ENCODE measurements at regions not wholly inside any gene's neighbourhood (a gene's known extent, or its start where the extent isn't known, plus 50 kb on each side); places are given as distances from the start of the nearest gene placed in this dataset.

GRCh38 chrX:5752831-5753230, 475.8 kb downstream of the NLGN4X start:
- no peak overlapping the region for H3K4me3 ChIP-seq (ENCODE audit: low read depth, low read length)
- TF ChIP-seq, protein P1, sequence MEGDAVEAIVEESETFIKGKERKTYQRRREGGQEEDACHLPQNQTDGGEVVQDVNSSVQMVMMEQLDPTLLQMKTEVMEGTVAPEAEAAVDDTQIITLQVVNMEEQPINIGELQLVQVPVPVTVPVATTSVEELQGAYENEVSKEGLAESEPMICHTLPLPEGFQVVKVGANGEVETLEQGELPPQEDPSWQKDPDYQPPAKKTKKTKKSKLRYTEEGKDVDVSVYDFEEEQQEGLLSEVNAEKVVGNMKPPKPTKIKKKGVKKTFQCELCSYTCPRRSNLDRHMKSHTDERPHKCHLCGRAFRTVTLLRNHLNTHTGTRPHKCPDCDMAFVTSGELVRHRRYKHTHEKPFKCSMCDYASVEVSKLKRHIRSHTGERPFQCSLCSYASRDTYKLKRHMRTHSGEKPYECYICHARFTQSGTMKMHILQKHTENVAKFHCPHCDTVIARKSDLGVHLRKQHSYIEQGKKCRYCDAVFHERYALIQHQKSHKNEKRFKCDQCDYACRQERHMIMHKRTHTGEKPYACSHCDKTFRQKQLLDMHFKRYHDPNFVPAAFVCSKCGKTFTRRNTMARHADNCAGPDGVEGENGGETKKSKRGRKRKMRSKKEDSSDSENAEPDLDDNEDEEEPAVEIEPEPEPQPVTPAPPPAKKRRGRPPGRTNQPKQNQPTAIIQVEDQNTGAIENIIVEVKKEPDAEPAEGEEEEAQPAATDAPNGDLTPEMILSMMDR (conservative IDR thresholded peaks at IDR 0.05; ENCODE audit: low read depth, low read length): no peak
- no peak for DNase-seq (ENCODE audit: low read depth)

DNA sequence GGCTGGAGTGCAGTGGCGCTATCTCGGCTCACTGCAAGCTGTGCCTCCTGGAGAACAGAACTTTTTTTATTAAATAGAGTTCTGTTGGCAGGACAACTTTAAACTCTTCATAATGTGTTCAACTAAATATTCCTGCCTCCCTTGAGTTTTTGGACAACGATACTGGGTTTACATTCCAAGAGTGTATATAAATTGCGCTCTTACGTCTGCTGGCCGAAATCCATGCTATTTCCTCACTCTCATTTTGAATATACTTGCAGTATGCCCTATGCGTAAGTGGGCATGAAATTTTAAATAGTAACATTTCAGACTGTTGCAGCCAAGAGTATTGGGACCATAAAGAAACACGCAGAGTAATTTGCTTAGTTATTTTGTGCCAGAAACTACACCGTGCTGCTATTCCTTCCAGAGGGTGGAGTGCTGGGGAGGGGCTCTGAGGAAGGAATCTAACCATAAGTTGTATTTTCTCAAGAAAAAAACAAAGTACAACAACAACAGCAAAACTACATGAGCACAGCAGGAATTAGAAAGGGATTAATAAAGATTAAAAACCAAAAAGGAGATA, 480.0 kb downstream of the NLGN4X start:
- no peak overlapping the region for H3K4me3 ChIP-seq (ENCODE audit: low read depth, low read length)
- TF ChIP-seq, protein P1 (conservative IDR thresholded peaks at IDR 0.05; ENCODE audit: low read depth, low read length): no peak
- DNase-seq (ENCODE audit: low read depth): no peak

GRCh38 chrX:5746231-5746630, 482.4 kb downstream of the NLGN4X start:
- H3K4me3 ChIP-seq (ENCODE audit: low read depth, low read length): no peak overlapping the region
- TF ChIP-seq, protein P1 (conservative IDR thresholded peaks at IDR 0.05; ENCODE audit: low read depth, low read length): no peak
- no peak for DNase-seq (ENCODE audit: low read depth)

- DNase-seq (ENCODE audit: low read depth): no peak
- TF ChIP-seq, protein P1 (conservative IDR thresholded peaks at IDR 0.05; ENCODE audit: low read depth, low read length): no peak
- no peak overlapping the region for H3K4me3 ChIP-seq (ENCODE audit: low read depth, low read length)
These were observed 495.2 kb downstream of the NLGN4X start for GRCh38 chrX:5733501-5733900.

GRCh38 chrX:5730556-5730955, 498.1 kb downstream of the NLGN4X start:
- H3K4me3 ChIP-seq (ENCODE audit: low read depth, low read length): no peak overlapping the region
- DNase-seq (ENCODE audit: low read depth): no peak
- TF ChIP-seq, protein P1 (conservative IDR thresholded peaks at IDR 0.05; ENCODE audit: low read depth, low read length): no peak

DNA sequence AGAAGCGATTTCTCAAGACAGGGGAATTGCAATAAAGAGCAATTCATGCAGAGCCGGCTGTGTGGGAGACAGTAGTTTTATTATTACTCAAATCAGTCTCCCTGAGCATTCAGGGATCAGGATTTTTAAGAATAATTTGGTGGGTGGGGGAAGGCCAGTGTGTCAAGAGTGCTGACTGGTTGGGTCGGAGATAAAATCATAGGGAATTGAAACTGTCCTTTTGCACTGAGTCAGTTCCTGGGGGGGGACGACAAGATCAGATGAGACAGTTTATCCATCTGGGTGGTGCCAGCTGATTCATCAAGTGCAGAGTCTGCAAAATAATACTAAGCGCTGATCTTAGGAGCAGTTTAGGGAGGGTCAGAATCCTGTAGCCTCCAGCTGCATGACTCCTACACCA, 502.4 kb downstream of the NLGN4X start:
- no peak overlapping the region for H3K4me3 ChIP-seq (ENCODE audit: low read depth, low read length)
- DNase-seq (ENCODE audit: low read depth): no peak
- TF ChIP-seq, protein P1 (conservative IDR thresholded peaks at IDR 0.05; ENCODE audit: low read depth, low read length): no peak

DNA sequence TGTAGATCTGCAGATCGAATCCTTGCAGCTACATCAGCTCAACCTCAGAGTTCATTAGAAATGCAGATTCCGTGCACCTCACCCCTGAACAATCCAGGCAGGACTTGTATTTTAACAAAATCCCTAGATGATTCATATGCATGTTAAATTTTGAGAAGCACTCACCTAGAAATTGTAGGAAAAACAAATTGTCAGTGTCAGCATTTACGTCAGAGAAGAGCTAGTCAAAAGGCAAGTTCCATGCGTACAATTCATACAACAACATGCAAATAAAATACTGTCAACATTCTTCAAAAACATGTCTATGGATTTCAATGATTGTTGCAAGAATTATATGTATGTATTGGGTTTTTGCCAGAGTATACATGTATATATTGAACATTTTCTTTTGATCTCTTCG, 504.5 kb downstream of the NLGN4X start:
- TF ChIP-seq, protein P1 (conservative IDR thresholded peaks at IDR 0.05; ENCODE audit: low read depth, low read length): no peak
- H3K4me3 ChIP-seq (ENCODE audit: low read depth, low read length): no peak overlapping the region
- DNase-seq (ENCODE audit: low read depth): no peak
